Dendritic cell treated with granulocyte-macrophage colony-stimulating factor and Interleukin-4, amounts not matched to agents 40 ng/mL and 50 ng/mL, for 4 days (primary cell): ENCODE measurements at regions not wholly inside any gene's neighbourhood (a gene's known extent, or its start where the extent isn't known, plus 50 kb on each side); places are given as distances from the start of the nearest gene placed in this dataset.
"Not testable (repeated sequence)": the region's sequence is repeated elsewhere in the genome, so short reads cannot be mapped to it uniquely, and the experiment has no call there.

Experiments
- H3K27ac Mint-ChIP-seq: one replicate; pipeline ENCODE4 v1.8.0; 2022; ENCODE audit warnings: mild to moderate bottlenecking, mixed read lengths
- H3K27me3 Mint-ChIP-seq: one replicate; pipeline ENCODE4 v1.8.0; 2022; ENCODE audit warnings: mild to moderate bottlenecking, mixed read lengths
- H3K36me3 Mint-ChIP-seq: one replicate; pipeline ENCODE4 v1.8.0; 2022; ENCODE audit warnings: low read depth, mixed read lengths
- H3K4me1 Mint-ChIP-seq: one replicate; pipeline ENCODE4 v1.8.0; 2022; ENCODE audit warnings: low read depth, mixed read lengths
- H3K4me3 Mint-ChIP-seq: one replicate; pipeline ENCODE4 v1.8.0; 2022; ENCODE audit warnings: mild to moderate bottlenecking, moderate library complexity, mixed read lengths
- H3K9me3 Mint-ChIP-seq: one replicate; pipeline ENCODE4 v1.8.0; 2022; ENCODE audit warnings: mixed read lengths
- intact Hi-C: fragments of 100-400 bp; cut with micrococcal nuclease; formaldehyde crosslinking; loops from one replicate; pipeline ENCODE4 v1.15.0; 2022

DNA sequence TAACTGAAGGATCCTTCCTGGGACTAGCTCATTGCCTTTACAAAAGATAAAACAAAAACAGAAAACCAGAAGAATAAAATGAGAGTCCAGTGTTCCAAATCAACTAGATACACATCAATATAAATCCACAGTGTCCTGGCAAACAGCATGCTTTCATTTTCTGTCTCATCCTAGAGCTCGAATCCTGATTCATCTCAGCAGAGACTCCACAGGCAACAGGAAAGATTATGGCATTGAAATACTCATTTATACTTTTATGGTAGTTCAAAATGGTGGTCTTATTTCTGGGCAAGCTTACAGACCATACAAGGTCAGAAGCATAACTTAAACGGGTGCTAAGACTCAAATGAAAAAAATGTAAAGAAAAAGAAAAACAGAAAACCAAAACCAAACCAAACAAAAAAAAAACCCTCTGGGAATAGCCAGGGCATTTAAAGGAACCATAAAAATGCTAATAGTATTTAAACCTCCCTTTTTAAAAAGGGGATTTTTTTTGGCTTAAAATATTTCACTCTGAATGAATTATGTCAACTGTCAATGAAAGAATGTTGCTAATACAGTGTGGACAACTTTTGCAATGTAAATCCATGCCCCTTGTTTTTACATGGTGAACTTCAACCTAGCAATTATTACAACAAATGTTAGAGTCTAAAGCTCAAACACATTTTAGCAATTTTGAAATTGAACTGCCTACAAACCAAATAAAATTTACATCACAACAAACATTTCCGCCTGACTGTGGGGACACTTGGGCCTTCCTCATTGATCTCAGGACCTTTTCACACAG is 57.9 kb downstream of the GPR101 start:
- H3K4me1 Mint-ChIP-seq: no peaks in the 10 kb centered on the region
- H3K27me3 Mint-ChIP-seq: no peaks in the 10 kb centered on the region
- H3K9me3 Mint-ChIP-seq: peaks cover 9% of the 10 kb centered on the region
- no peaks in the 10 kb centered on the region for H3K36me3 Mint-ChIP-seq
- intact Hi-C loops: no loop called here
- H3K4me3 Mint-ChIP-seq: no peak overlapping the region
- H3K27ac Mint-ChIP-seq: no peak overlapping the region

GRCh38 chrX:136967966-136968365 is 65.8 kb downstream of the GPR101 start:
- Mint-ChIP-seq H3K27me3 (no peaks in the 10 kb centered on the region), H3K36me3 (no peaks in the 10 kb centered on the region), H3K4me1 (no peaks in the 10 kb centered on the region), H3K27ac (no peak overlapping the region), H3K4me3 (no peak overlapping the region), H3K9me3 (no peaks in the 10 kb centered on the region)
- intact Hi-C loops: no loop called here

DNA sequence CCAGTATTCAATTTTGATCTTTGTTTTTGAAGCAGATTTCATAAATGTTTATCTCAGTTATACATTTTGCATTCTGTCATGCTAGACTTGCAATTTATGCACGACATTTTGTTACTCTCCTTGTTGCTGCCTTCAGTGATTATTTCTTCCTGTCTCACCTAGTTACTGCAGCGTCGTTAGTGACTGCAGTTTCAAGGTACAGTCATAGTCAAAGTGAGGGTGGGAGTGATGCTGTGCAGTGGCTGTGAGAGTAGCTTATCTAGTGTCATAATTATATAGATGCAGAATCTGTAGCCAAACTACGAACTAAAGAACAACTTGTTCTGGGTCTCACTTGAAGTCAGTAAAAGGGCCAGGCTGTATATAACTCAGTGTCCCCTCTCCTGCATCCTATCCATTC is 69.8 kb downstream of the GPR101 start:
- no peaks in the 10 kb centered on the region for H3K4me1 Mint-ChIP-seq
- no peaks in the 10 kb centered on the region for H3K27me3 Mint-ChIP-seq
- intact Hi-C loops: no loop called here
- H3K27ac Mint-ChIP-seq: no peak overlapping the region
- no peaks in the 10 kb centered on the region for H3K9me3 Mint-ChIP-seq
- H3K4me3 Mint-ChIP-seq: no peak overlapping the region
- H3K36me3 Mint-ChIP-seq: no peaks in the 10 kb centered on the region

- Mint-ChIP-seq H3K4me1 (no peaks in the 10 kb centered on the region), H3K27ac (no peak overlapping the region), H3K4me3 (no peak overlapping the region), H3K9me3 (no peaks in the 10 kb centered on the region), H3K27me3 (no peaks in the 10 kb centered on the region), H3K36me3 (no peaks in the 10 kb centered on the region)
- intact Hi-C loops: no loop called here
Observed at GRCh38 chrX:136961594-136962135, 72.1 kb downstream of the GPR101 start.

DNA sequence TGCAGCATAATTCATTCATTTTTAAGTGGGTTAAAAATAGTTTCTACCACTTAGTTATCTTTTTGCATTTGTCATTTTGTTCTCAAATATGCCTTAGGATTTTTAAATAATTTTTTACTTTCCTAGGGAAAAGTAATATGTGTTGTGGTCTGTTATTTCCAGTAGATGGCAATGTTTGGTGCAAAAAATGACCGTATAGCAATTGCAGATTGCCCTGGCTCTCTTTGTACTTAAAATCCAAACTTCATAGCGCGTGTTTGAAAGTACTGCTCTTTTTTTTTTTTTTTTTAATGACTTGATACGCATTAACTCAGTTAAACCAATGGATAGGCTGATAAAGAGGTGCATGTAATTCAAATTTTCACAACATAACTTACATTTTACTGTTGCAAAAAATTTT is 74.4 kb upstream of the RBMX start:
- no peak overlapping the region for H3K27ac Mint-ChIP-seq
- H3K27me3 Mint-ChIP-seq: no peaks in the 10 kb centered on the region
- no peak overlapping the region for H3K4me3 Mint-ChIP-seq
- H3K9me3 Mint-ChIP-seq: no peaks in the 10 kb centered on the region
- no peaks in the 10 kb centered on the region for H3K4me1 Mint-ChIP-seq
- no peaks in the 10 kb centered on the region for H3K36me3 Mint-ChIP-seq
- intact Hi-C loops: loop anchor here (2.0 to 5.0 kb wide), 2 partner anchors 98 to 237 kb away; no protein-coding TSS in a partner anchor

- Mint-ChIP-seq H3K4me3 (no peak overlapping the region), H3K27me3 (no peaks in the 10 kb centered on the region), H3K4me1 (no peaks in the 10 kb centered on the region), H3K9me3 (no peaks in the 10 kb centered on the region), H3K36me3 (no peaks in the 10 kb centered on the region), H3K27ac (no peak overlapping the region)
- intact Hi-C loops: loop anchor here (2.0 kb wide), 1 partner anchor 99 kb away; no protein-coding TSS in a partner anchor
Observed at GRCh38 chrX:136953867-136954787, 73.6 kb upstream of the RBMX start.

- Mint-ChIP-seq H3K27me3 (no peaks in the 10 kb centered on the region), H3K4me3 (no peak overlapping the region)
Observed at GRCh38 chrX:136950211-136950610, 69.7 kb upstream of the RBMX start.

DNA sequence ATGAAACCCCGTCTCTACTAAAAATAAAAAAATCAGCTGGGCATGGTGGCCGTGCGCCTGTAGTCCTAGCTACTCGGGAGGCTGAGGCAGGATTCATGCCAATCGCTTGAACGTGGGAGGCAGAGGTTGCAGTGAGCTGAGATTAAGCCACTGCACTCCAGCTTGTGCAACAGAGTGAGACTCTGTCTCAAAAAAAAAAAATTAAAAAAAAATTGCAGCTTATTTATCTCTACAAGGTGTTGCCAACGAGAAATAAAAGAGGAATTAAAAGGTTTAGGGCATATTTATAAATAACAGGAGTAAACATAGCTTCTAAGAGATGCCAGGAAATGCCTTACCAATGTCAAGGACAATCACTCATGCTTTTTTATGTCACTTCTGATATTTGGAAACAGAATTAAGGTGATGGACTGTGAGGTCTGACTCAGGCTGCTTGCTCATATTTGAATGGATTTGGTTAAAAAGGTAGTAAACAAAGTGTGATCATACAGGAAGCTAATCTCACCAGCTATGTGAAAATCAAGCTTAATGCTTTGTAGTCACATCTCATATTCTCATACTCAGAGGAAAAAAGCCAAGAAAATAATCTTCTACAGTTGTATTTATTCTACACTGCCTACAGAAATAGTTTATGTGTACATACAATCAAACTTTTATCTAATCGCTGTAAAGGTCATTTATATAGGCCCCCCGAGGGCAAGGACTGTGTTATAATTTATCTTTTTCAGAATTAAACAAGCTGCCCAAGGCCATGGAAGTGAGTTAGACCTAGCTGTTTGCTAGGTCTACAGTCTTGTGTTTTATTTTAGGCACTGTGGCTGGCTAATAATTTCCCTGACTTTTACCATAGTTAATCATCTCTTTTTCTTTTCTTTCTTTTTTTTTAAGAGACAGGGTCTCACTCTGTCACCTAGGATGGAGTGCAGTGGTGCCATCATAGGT is 61.1 kb upstream of the RBMX start:
- Mint-ChIP-seq H3K36me3 (peaks cover 15% of the 10 kb centered on the region), H3K4me3 (no peak overlapping the region), H3K27me3 (no peaks in the 10 kb centered on the region), H3K4me1 (no peaks in the 10 kb centered on the region), H3K27ac (no peak overlapping the region), H3K9me3 (no peaks in the 10 kb centered on the region)
- intact Hi-C loops: no loop called here

More at GRCh38 chrX:136950211-136950610, 69.7 kb upstream of the RBMX start:
- no peaks in the 10 kb centered on the region for H3K4me1 Mint-ChIP-seq
- H3K9me3 Mint-ChIP-seq: no peaks in the 10 kb centered on the region
- intact Hi-C loops: no loop called here
- H3K27ac Mint-ChIP-seq: no peak overlapping the region
- peaks cover 10% of the 10 kb centered on the region for H3K36me3 Mint-ChIP-seq

DNA sequence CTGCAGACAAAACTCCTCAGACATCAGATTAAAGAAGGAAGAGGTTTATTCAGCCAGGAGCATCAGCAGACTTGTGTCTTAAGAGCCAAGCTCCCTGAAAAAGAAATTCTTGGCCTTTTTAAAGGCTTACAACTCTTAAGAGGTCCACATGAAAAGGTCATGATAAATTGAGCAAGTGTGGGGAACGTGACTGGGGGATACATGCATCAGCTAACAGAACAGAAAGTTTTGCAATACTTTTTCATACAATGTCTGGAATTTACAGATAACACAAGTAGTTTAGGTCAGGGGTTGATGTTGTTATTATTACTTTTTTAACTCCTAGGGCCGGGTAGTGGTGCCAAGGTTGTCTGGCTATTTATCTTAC is 55.6 kb upstream of the RBMX start:
- intact Hi-C loops: no loop called here
- H3K9me3 Mint-ChIP-seq: no peaks in the 10 kb centered on the region
- peaks cover 19% of the 10 kb centered on the region for H3K36me3 Mint-ChIP-seq
- H3K27ac Mint-ChIP-seq: no peak overlapping the region
- H3K4me1 Mint-ChIP-seq: no peaks in the 10 kb centered on the region
- H3K4me3 Mint-ChIP-seq: no peak overlapping the region
- no peaks in the 10 kb centered on the region for H3K27me3 Mint-ChIP-seq

DNA sequence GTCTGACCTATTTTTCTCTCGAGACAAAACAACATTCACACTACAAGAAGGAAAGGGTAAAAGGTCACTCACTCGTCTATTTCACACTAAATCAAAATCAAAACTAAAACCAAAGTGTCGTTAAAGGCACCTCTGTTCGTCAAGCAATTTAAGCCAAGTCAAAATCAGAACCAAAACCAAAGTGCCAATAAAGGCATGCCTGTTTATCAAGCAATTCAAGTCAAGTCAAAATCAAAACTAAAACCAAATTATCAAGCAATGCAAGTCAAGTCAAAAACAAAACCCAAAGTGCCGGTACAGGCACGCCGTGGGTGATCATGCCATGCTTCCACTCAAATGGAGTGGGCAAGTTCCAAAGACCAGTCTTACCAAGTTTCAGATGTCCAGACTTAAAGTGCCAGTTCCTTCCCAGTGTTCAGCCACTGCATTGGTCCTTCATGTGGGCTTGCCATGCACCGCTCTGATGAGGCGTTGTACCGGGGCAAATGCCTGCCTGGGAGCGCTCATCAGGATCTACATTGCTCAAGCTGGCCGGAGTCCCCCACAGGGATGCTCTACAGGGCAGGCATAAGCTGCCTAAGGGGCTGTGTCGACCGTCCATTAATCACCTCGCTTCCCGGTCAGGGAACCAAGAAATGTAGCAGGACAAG is 55.1 kb upstream of the RBMX start:
- H3K4me1 Mint-ChIP-seq, intact Hi-C loops, H3K27me3 Mint-ChIP-seq, H3K9me3 Mint-ChIP-seq, H3K27ac Mint-ChIP-seq, H3K4me3 Mint-ChIP-seq: not testable (repeated sequence)
- H3K36me3 Mint-ChIP-seq: peaks cover 24% of the 10 kb centered on the region

GRCh38 chrX:136934652-136935051 is 54.1 kb upstream of the RBMX start:
- peaks cover 31% of the 10 kb centered on the region for H3K36me3 Mint-ChIP-seq
- H3K27me3 Mint-ChIP-seq, intact Hi-C loops, H3K27ac Mint-ChIP-seq, H3K9me3 Mint-ChIP-seq, H3K4me3 Mint-ChIP-seq, H3K4me1 Mint-ChIP-seq: not testable (repeated sequence)

GRCh38 chrX:136933611-136934145 is 53.2 kb upstream of the RBMX start:
- Mint-ChIP-seq H3K9me3 (no peaks in the 10 kb centered on the region), H3K27me3 (no peaks in the 10 kb centered on the region), H3K36me3 (peaks cover 36% of the 10 kb centered on the region), H3K4me1 (no peaks in the 10 kb centered on the region), H3K4me3 (no peak overlapping the region), H3K27ac (no peak overlapping the region)
- intact Hi-C loops: no loop called here

- H3K4me3 Mint-ChIP-seq: no peak overlapping the region
- intact Hi-C loops: no loop called here
- no peaks in the 10 kb centered on the region for H3K9me3 Mint-ChIP-seq
- no peak overlapping the region for H3K27ac Mint-ChIP-seq
- no peaks in the 10 kb centered on the region for H3K4me1 Mint-ChIP-seq
- H3K36me3 Mint-ChIP-seq: peaks cover 41% of the 10 kb centered on the region
- no peaks in the 10 kb centered on the region for H3K27me3 Mint-ChIP-seq
Observed at GRCh38 chrX:136931661-136932060, 51.1 kb upstream of the RBMX start.
